ENCODE measurements at regions not wholly inside any gene's neighbourhood (a gene's known extent, or its start where the extent isn't known, plus 50 kb on each side); places are given as distances from the start of the nearest gene placed in this dataset.

DNA sequence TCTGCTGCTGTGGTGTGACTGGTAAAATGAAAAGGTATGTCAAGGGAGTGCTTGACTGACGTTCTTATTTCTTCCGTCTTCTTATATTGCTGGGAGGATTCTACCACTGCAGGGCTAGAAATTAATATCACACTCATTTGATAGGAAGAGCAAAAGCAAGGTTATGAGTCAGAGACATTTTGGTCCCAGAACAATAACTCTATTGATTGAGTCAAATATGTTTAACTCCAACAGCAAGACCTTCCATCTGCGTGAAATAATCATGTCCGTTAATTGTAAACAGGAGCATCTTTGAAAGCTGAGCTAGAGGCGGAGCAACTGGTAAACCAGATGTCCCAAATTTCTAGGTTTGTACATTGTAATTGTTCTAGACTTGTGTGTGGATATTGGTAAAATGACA lies 1293.6 kb downstream of the AACS start (continued):
- no peak for TF ChIP-seq RBBP5 (IDR thresholded peaks at IDR 0.05; ENCODE audit: borderline replicate concordance, low read depth, low read length)
